ENCODE measurements at regions not wholly inside any gene's neighbourhood (a gene's known extent, or its start where the extent isn't known, plus 50 kb on each side); places are given as distances from the start of the nearest gene placed in this dataset.
A peak's percentile ranks its signal among the peaks of the same experiment; 100 is the strongest.

GRCh38 chr3:117630469-117630868 lies 920.9 kb downstream of the TUSC7 start:
- in situ Hi-C loops (cut with HindIII; ENCODE audit: low sequenced_read_pairs), result no loop called here

GRCh38 chr3:117630885-117631284 lies 921.3 kb downstream of the TUSC7 start:
- in situ Hi-C loops (cut with HindIII; ENCODE audit: low sequenced_read_pairs), result no loop called here
- H3K4me3 ChIP-seq (ENCODE audit: low read depth, low read length), result no peak overlapping the region
- TF ChIP-seq CTCF (IDR thresholded peaks at IDR 0.05; ENCODE audit: low read depth, low read length), result no peak
- DNase-seq (ENCODE audit: low read depth, low spot score), result peak; percentile 39

More at GRCh38 chr3:117630469-117630868, 920.9 kb downstream of the TUSC7 start:
- TF ChIP-seq CTCF (IDR thresholded peaks at IDR 0.05; ENCODE audit: low read depth, low read length), result no peak
- DNase-seq (ENCODE audit: low read depth, low spot score), result peak; percentile 12
- H3K4me3 ChIP-seq (ENCODE audit: low read depth, low read length), result no peak overlapping the region

GRCh38 chr3:117631781-117632180 lies 922.2 kb downstream of the TUSC7 start:
- in situ Hi-C loops (cut with HindIII; ENCODE audit: low sequenced_read_pairs), result no loop called here
- H3K4me3 ChIP-seq (ENCODE audit: low read depth, low read length), result no peak overlapping the region
- no peak for TF ChIP-seq CTCF (IDR thresholded peaks at IDR 0.05; ENCODE audit: low read depth, low read length)
- DNase-seq (ENCODE audit: low read depth, low spot score), result no peak

- no peak overlapping the region for H3K4me3 ChIP-seq (ENCODE audit: low read depth, low read length)
- in situ Hi-C loops (cut with HindIII; ENCODE audit: low sequenced_read_pairs), result no loop called here
- no peak for TF ChIP-seq CTCF (IDR thresholded peaks at IDR 0.05; ENCODE audit: low read depth, low read length)
- no peak for DNase-seq (ENCODE audit: low read depth, low spot score)
These were observed 922.6 kb downstream of the TUSC7 start for GRCh38 chr3:117632191-117632590.

GRCh38 chr3:117633207-117633606 lies 923.6 kb downstream of the TUSC7 start:
- H3K4me3 ChIP-seq (ENCODE audit: low read depth, low read length), result no peak overlapping the region
- TF ChIP-seq CTCF (IDR thresholded peaks at IDR 0.05; ENCODE audit: low read depth, low read length), result no peak
- no peak for DNase-seq (ENCODE audit: low read depth, low spot score)
- in situ Hi-C loops (cut with HindIII; ENCODE audit: low sequenced_read_pairs), result no loop called here

GRCh38 chr3:117637666-117638065 lies 928.1 kb downstream of the TUSC7 start:
- no peak for DNase-seq (ENCODE audit: low read depth, low spot score)
- TF ChIP-seq CTCF (IDR thresholded peaks at IDR 0.05; ENCODE audit: low read depth, low read length), result no peak
- no peak overlapping the region for H3K4me3 ChIP-seq (ENCODE audit: low read depth, low read length)
- in situ Hi-C loops (cut with HindIII; ENCODE audit: low sequenced_read_pairs), result no loop called here

- TF ChIP-seq CTCF (IDR thresholded peaks at IDR 0.05; ENCODE audit: low read depth, low read length), result no peak
- no peak overlapping the region for H3K4me3 ChIP-seq (ENCODE audit: low read depth, low read length)
- DNase-seq (ENCODE audit: low read depth, low spot score), result no peak
- in situ Hi-C loops (cut with HindIII; ENCODE audit: low sequenced_read_pairs), result no loop called here
These were observed 934.6 kb downstream of the TUSC7 start for GRCh38 chr3:117644203-117644602.

All from astrocyte of the spinal cord (primary cell).